ENCODE measurements at regions not wholly inside any gene's neighbourhood (a gene's known extent, or its start where the extent isn't known, plus 50 kb on each side); places are given as distances from the start of the nearest gene placed in this dataset.

DNA sequence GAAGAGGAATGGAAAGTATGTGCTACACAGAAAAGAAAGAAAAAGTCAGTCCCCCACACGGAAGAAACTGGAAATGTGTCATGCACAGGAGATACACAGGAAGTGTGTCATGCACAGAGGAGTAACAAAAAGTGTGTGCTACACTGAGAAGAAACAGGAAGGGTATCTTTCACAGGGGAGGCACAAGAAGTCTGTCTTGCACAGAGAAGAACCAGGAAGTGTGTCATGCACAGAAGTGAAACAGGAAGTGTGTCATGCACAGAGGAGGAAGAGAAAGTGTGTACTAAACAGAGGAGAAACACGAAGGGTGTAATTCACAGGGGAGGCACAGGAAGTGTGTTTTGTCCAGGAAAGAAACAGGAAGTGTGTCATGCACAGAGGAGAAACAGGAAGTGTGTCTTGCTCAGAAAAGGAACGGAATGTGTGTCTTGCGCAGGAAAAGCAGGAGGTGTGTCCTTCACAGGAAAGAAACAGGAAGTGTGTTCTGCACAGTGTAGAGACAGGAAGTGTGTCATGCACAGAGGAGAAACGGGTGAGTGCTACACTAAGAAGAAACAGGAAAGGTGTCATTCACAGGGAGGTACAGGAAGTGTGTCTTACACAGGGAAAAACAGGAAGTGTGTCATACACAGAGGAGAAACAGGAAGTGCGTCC lies 527.2 kb upstream of the PRKX start:
- DNase-seq (no peak), ATAC-seq (no peak)
- H3K9me2 ChIP-seq (replicated peaks; ENCODE audit: low read length): no peaks in the 10 kb centered on the region
- no peaks in the 10 kb centered on the region for H3K9me3 ChIP-seq (ENCODE audit: low read length)
- H3K4me2 ChIP-seq (ENCODE audit: low read length): no peak overlapping the region
- H3K4me1 ChIP-seq (ENCODE audit: insufficient read depth, low read length): no peaks in the 10 kb centered on the region
- ChIA-PET POLR2A (ENCODE audit: unreplicated experiment) (no interaction called here), CTCF (no interaction called here)
- H3K36me3 ChIP-seq (ENCODE audit: low read depth, low read length): no peaks in the 10 kb centered on the region
- H3K9ac ChIP-seq (ENCODE audit: low read length): no peak overlapping the region
- no TSS peak for BruUV-seq (replicated peaks)
- H2AFZ ChIP-seq (ENCODE audit: low read length): 0 out of 2 replicates have a peak overlapping the region, but pooled peaks have one; percentile 4
- no peaks in the 10 kb centered on the region for H4K20me1 ChIP-seq (ENCODE audit: low read length)
- no peak overlapping the region for H3K27ac ChIP-seq (ENCODE audit: low read length)
- no peaks in the 10 kb centered on the region for H3K27me3 ChIP-seq (ENCODE audit: low read length)
- no peaks in the 10 kb centered on the region for H3K79me2 ChIP-seq (ENCODE audit: low read length)
- TF ChIP-seq, protein P1, sequence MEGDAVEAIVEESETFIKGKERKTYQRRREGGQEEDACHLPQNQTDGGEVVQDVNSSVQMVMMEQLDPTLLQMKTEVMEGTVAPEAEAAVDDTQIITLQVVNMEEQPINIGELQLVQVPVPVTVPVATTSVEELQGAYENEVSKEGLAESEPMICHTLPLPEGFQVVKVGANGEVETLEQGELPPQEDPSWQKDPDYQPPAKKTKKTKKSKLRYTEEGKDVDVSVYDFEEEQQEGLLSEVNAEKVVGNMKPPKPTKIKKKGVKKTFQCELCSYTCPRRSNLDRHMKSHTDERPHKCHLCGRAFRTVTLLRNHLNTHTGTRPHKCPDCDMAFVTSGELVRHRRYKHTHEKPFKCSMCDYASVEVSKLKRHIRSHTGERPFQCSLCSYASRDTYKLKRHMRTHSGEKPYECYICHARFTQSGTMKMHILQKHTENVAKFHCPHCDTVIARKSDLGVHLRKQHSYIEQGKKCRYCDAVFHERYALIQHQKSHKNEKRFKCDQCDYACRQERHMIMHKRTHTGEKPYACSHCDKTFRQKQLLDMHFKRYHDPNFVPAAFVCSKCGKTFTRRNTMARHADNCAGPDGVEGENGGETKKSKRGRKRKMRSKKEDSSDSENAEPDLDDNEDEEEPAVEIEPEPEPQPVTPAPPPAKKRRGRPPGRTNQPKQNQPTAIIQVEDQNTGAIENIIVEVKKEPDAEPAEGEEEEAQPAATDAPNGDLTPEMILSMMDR (conservative IDR thresholded peaks at IDR 0.05; ENCODE audit: low read depth, low read length): no peak
- no peak for TF ChIP-seq EZH2phosphoT487 (IDR thresholded peaks at IDR 0.05; ENCODE audit: borderline replicate concordance, low read length)
- TF ChIP-seq EZH2 (IDR thresholded peaks at IDR 0.05; ENCODE audit: low read length, unreplicated experiment): no peak
- intact Hi-C loops (cut with micrococcal nuclease): no loop called here
- no peak overlapping the region for H3K4me3 ChIP-seq (ENCODE audit: low read length)
- H3F3A ChIP-seq (ENCODE audit: low read length, unreplicated experiment): no peaks in the 10 kb centered on the region

DNA sequence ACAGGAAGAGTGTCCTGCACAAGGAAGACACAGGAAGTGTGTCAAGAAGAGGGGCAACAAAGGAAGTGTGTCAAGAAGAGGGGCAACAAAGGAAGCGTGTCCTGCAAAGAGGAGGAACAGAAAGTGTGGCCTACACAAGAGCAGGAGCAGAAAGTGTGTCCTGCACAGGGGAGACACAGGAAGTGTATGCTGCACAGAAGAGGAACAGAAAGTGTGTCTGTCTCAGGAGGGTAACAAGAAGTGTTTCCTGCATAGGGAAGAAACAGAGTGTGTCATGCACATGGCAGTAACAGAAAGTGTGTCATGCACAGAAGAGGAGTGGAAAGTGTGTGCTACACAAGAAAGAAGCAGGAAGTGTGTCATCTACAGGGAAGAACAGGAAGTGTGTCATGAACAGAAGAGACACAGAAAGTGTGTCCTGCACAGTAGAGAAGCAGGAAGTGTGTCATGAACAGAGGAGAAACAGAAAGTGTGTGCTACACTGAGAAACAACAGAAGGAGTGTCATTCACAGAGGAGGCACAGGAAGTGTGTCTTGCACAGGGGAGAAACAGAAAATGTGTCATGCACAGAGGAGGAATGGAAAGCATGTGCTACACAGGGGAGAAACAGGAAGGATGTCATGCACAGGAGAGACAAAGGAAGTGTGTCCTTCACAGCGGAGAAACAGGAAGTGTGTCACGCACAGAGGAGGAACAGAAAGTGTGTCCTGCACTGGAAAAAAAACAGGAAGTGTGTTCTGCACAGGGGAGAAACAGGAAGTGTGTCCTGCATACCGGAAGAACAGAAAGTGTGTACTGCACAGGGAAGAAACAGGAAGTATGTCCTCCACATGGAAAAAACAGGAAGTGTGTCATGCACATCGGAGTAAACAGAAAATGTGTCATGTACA lies 526.4 kb upstream of the PRKX start:
- Histone ChIP-seq H3K9ac (ENCODE audit: low read length) (no peak overlapping the region), H3K79me2 (ENCODE audit: low read length) (no peaks in the 10 kb centered on the region)
- intact Hi-C loops (cut with micrococcal nuclease): no loop called here

More for the DNA sequence above, 526.4 kb upstream of the PRKX start:
- ATAC-seq (no peak), DNase-seq (no peak)
- no peaks in the 10 kb centered on the region for H3K36me3 ChIP-seq (ENCODE audit: low read depth, low read length)
- no peaks in the 10 kb centered on the region for H3K9me2 ChIP-seq (replicated peaks; ENCODE audit: low read length)
- no peaks in the 10 kb centered on the region for H3K4me1 ChIP-seq (ENCODE audit: insufficient read depth, low read length)
- ChIA-PET CTCF (no interaction called here), POLR2A (ENCODE audit: unreplicated experiment) (no interaction called here)
- no peaks in the 10 kb centered on the region for H4K20me1 ChIP-seq (ENCODE audit: low read length)
- no peak overlapping the region for H3K4me2 ChIP-seq (ENCODE audit: low read length)
- H3K9me3 ChIP-seq (ENCODE audit: low read length): no peaks in the 10 kb centered on the region
- 0 out of 2 replicates have a peak overlapping the region, but pooled peaks have one; percentile 4 for H2AFZ ChIP-seq (ENCODE audit: low read length)
- H3K4me3 ChIP-seq (ENCODE audit: low read length): no peak overlapping the region
- no TSS peak for BruUV-seq (replicated peaks)
- no peaks in the 10 kb centered on the region for H3K27me3 ChIP-seq (ENCODE audit: low read length)
- no peak overlapping the region for H3K27ac ChIP-seq (ENCODE audit: low read length)
- H3F3A ChIP-seq (ENCODE audit: low read length, unreplicated experiment): no peaks in the 10 kb centered on the region
- TF ChIP-seq, protein P1 (conservative IDR thresholded peaks at IDR 0.05; ENCODE audit: low read depth, low read length): no peak
- TF ChIP-seq EZH2phosphoT487 (IDR thresholded peaks at IDR 0.05; ENCODE audit: borderline replicate concordance, low read length): no peak
- TF ChIP-seq EZH2 (IDR thresholded peaks at IDR 0.05; ENCODE audit: low read length, unreplicated experiment): no peak
